Uterus (tissue), 3 donors: ENCODE measurements at regions not wholly inside any gene's neighbourhood (a gene's known extent, or its start where the extent isn't known, plus 50 kb on each side); places are given as distances from the start of the nearest gene placed in this dataset.

Experiments
- DNase-seq, 2 donors: peaks; one replicate each; pipeline ENCODE4 v3.0.0-alpha.2; 2019 to 2020
- H3K27ac ChIP-seq, 2 donors: fragments of 200-600 bp; sonication (generic); 1 replicate in 1 of 2; 2 replicates in 1 of 2; pipeline ENCODE4 v1.5.1; 2016 to 2018
- H3K27me3 ChIP-seq, 2 donors: fragments of 200-600 bp; sonication (generic); one replicate each; pipeline ENCODE4 v1.5.1; 2018 to 2019; ENCODE audit warnings: control low read depth in 1 of 2
- H3K36me3 ChIP-seq, 2 donors: fragments of 200-600 bp; sonication (generic); one replicate each; pipeline ENCODE4 v1.5.1; 2019; ENCODE audit warnings: control low read depth in 1 of 2
- H3K4me1 ChIP-seq, 2 donors: fragments of 200-600 bp; sonication (generic); one replicate each; pipeline ENCODE4 v1.5.1; 2018 to 2019; ENCODE audit warnings: control low read depth in 1 of 2
- H3K4me3 ChIP-seq, 2 donors: fragments of 200-600 bp; sonication (generic); 1 replicate in 1 of 2; 2 replicates in 1 of 2; pipeline ENCODE4 v1.5.1; 2018 to 2019; ENCODE audit warnings: mild to moderate bottlenecking in 1 of 2
- H3K9me3 ChIP-seq, 2 donors: fragments of 200-600 bp; sonication (generic); one replicate each; pipeline ENCODE4 v1.5.1; 2019; ENCODE audit warnings: control low read depth in 1 of 2
- POLR2A ChIP-seq, 2 donors: fragments of 450-650 bp; IDR thresholded peaks; one replicate each; pipeline ENCODE4 v1.6.1; 2016; ENCODE audit warnings: antibody characterized with exemption in 2 of 2, mild to moderate bottlenecking in 1 of 2, moderate library complexity in 1 of 2
- intact Hi-C: fragments of 100-400 bp; cut with DNase I; formaldehyde crosslinking; loops from one replicate; pipeline ENCODE4 v1.15.1; 2023; ENCODE audit warnings: low total_unique reads
- TF ChIP-seq, protein P1 (sequence below), 4 experiments: fragments of 200-600 bp in 2 of 4; fragments of 450-650 bp in 2 of 4; sonication (generic) in 2 of 4; IDR thresholded peaks; one replicate each; pipeline ENCODE4 v1.5.1; 2016 to 2019; ENCODE audit warnings: antibody characterized with exemption in 4 of 4, mild to moderate bottlenecking in 2 of 4, moderate library complexity in 1 of 4
- donor health status: DM: yes; HTN: yes; CAD: no.

DNA sequence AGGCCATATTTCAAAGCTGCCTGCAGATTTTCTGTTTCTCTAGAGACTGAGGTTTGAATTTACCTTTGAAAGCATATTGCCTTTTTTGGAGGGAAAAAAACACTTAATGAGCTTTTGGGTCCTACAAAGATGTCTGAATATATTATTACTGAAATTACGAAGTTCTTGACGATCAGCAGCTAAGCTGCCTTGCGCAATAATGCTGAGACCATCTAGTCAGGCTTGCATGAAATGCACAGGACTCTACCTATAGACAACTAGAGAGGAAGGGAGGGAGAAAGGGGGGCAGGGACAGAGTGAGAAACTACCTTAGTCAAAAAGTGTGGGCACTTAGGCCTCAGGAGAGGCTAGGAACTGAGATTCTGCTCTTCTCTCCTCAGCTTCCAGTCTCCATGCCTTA is 175.9 kb upstream of the KIF2A start:
- TF ChIP-seq, protein P1, sequence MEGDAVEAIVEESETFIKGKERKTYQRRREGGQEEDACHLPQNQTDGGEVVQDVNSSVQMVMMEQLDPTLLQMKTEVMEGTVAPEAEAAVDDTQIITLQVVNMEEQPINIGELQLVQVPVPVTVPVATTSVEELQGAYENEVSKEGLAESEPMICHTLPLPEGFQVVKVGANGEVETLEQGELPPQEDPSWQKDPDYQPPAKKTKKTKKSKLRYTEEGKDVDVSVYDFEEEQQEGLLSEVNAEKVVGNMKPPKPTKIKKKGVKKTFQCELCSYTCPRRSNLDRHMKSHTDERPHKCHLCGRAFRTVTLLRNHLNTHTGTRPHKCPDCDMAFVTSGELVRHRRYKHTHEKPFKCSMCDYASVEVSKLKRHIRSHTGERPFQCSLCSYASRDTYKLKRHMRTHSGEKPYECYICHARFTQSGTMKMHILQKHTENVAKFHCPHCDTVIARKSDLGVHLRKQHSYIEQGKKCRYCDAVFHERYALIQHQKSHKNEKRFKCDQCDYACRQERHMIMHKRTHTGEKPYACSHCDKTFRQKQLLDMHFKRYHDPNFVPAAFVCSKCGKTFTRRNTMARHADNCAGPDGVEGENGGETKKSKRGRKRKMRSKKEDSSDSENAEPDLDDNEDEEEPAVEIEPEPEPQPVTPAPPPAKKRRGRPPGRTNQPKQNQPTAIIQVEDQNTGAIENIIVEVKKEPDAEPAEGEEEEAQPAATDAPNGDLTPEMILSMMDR (IDR thresholded peaks at IDR 0.05): no peak
- TF ChIP-seq POLR2A (IDR thresholded peaks at IDR 0.05): no peak
- Histone ChIP-seq H3K4me3 (no peak overlapping the region), H3K4me1 (no peaks in the 10 kb centered on the region), H3K27ac (no peak overlapping the region), H3K27me3 (no peaks in the 10 kb centered on the region), H3K36me3 (no peaks in the 10 kb centered on the region), H3K9me3 (no peaks in the 10 kb centered on the region)
- intact Hi-C loops: no loop called here
- DNase-seq: no peak

DNA sequence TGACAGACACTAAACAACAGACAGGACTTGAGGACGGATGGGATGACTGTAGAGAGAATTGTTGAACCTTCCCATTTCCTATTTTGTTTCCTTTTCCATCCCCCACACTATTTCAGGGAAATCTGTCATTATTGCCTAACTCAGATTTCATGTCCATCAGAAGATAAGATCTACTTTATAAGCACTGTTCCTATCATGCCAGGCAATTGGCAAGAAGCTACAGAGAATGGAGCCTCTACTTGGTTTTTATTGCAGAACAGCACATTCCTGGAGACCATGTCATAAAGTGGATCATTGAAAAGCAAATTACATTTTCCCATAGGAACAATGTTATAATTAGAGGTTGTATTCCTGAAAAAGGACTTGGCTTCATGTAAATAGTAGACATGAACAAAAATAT is 173.7 kb upstream of the KIF2A start:
- TF ChIP-seq POLR2A (IDR thresholded peaks at IDR 0.05): no peak
- TF ChIP-seq, protein P1 (IDR thresholded peaks at IDR 0.05): no peak
- intact Hi-C loops: no loop called here
- H3K4me3 ChIP-seq: no peak overlapping the region
- no peak overlapping the region for H3K27ac ChIP-seq
- no peaks in the 10 kb centered on the region for H3K27me3 ChIP-seq
- no peaks in the 10 kb centered on the region for H3K4me1 ChIP-seq
- H3K36me3 ChIP-seq: no peaks in the 10 kb centered on the region
- DNase-seq: no peak
- no peaks in the 10 kb centered on the region for H3K9me3 ChIP-seq

DNA sequence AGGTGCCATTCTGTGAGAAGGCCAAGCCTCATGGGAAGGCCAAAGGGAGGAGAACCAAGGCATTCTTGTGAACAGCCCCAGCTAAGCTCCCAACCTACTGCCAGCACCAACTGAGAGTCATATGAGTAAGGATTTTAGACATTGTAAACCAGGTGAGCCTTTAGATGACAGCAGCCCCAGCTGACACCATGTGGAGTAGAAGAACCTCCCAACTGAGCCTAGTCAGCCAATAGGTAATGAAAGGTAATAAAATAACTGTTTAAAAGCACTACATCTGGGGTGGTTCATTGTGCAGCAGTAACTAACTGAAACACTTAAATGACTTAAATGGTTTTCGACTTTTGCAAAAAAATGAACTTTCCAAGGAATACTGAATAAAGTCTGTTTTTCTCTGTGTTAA is 172.6 kb upstream of the KIF2A start:
- intact Hi-C loops: no loop called here
- TF ChIP-seq POLR2A (IDR thresholded peaks at IDR 0.05): no peak
- TF ChIP-seq, protein P1 (IDR thresholded peaks at IDR 0.05): no peak

DNA sequence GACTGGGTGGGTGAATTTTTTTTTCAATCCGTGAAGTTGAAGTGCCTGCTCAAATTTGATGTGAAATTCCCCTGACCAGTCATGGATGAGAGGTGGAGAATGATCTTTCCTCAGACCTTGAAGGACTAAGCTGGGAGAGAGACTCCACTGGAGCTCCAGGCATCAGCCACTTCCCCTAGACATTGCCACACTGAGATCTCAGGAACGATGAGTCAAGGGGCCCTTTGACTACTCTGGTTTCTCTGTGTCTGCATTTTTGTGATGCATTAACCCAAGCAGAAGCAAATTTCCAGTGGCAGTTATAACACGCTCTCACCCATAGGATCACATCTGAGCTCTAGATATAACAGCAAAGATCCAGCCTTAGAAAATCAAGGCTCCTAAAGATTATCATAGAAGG is 171.2 kb upstream of the KIF2A start:
- Histone ChIP-seq H3K4me3 (no peak overlapping the region), H3K9me3 (no peaks in the 10 kb centered on the region), H3K27me3 (no peaks in the 10 kb centered on the region), H3K27ac (no peak overlapping the region), H3K4me1 (no peaks in the 10 kb centered on the region), H3K36me3 (no peaks in the 10 kb centered on the region)
- DNase-seq: no peak
- TF ChIP-seq POLR2A (IDR thresholded peaks at IDR 0.05): no peak
- TF ChIP-seq, protein P1 (IDR thresholded peaks at IDR 0.05): no peak
- intact Hi-C loops: no loop called here

More for the DNA sequence above, 172.6 kb upstream of the KIF2A start:
- no peaks in the 10 kb centered on the region for H3K27me3 ChIP-seq
- no peak overlapping the region for H3K27ac ChIP-seq
- H3K4me1 ChIP-seq: no peaks in the 10 kb centered on the region
- no peaks in the 10 kb centered on the region for H3K9me3 ChIP-seq
- DNase-seq: no peak
- no peak overlapping the region for H3K4me3 ChIP-seq
- H3K36me3 ChIP-seq: no peaks in the 10 kb centered on the region

DNA sequence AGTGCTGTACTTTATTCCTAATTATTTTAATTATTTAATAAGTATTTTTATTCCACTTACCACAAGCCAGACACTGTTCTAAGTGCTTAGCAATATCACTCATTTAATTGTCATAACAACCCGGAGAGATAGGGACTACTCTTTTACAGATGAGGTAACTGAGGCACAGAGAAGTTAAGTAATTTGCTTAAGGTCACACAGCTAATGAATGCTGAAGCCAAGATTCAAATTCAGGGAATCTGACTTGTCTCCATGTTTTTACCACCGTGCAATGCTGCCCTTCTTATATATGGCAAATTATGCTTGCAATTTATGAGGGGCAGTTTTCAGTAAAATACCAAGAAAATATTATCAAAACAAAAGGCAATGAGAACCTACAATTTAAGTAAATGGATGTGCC is 168.4 kb upstream of the KIF2A start:
- H3K4me3 ChIP-seq: no peak overlapping the region
- H3K27ac ChIP-seq: no peak overlapping the region
- no peaks in the 10 kb centered on the region for H3K27me3 ChIP-seq
- H3K9me3 ChIP-seq: no peaks in the 10 kb centered on the region
- intact Hi-C loops: no loop called here
- no peak for TF ChIP-seq POLR2A (IDR thresholded peaks at IDR 0.05)
- TF ChIP-seq, protein P1 (IDR thresholded peaks at IDR 0.05): no peak
- no peaks in the 10 kb centered on the region for H3K36me3 ChIP-seq
- no peak for DNase-seq
- no peaks in the 10 kb centered on the region for H3K4me1 ChIP-seq
